ENCODE measurements at regions not wholly inside any gene's neighbourhood (a gene's known extent, or its start where the extent isn't known, plus 50 kb on each side); places are given as distances from the start of the nearest gene placed in this dataset.

GRCh38 chrX:120692319-120692718 lies 62.5 kb upstream of the C1GALT1C1 start:
- DNase-seq = no peak

- DNase-seq = no peak
Measured at GRCh38 chrX:120690941-120691340, 61.1 kb upstream of the C1GALT1C1 start.

GRCh38 chrX:120690344-120690743 lies 60.5 kb upstream of the C1GALT1C1 start:
- DNase-seq = no peak

- no peak for DNase-seq
Measured at GRCh38 chrX:120680090-120680489, 50.2 kb upstream of the C1GALT1C1 start.
